ENCODE measurements at regions not wholly inside any gene's neighbourhood (a gene's known extent, or its start where the extent isn't known, plus 50 kb on each side); places are given as distances from the start of the nearest gene placed in this dataset.

- H3K4me1 ChIP-seq, result no peaks in the 10 kb centered on the region
- H3K36me3 ChIP-seq, result no peaks in the 10 kb centered on the region
- TF ChIP-seq, protein P1, sequence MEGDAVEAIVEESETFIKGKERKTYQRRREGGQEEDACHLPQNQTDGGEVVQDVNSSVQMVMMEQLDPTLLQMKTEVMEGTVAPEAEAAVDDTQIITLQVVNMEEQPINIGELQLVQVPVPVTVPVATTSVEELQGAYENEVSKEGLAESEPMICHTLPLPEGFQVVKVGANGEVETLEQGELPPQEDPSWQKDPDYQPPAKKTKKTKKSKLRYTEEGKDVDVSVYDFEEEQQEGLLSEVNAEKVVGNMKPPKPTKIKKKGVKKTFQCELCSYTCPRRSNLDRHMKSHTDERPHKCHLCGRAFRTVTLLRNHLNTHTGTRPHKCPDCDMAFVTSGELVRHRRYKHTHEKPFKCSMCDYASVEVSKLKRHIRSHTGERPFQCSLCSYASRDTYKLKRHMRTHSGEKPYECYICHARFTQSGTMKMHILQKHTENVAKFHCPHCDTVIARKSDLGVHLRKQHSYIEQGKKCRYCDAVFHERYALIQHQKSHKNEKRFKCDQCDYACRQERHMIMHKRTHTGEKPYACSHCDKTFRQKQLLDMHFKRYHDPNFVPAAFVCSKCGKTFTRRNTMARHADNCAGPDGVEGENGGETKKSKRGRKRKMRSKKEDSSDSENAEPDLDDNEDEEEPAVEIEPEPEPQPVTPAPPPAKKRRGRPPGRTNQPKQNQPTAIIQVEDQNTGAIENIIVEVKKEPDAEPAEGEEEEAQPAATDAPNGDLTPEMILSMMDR (IDR thresholded peaks at IDR 0.05; ENCODE audit: borderline replicate concordance), result no peak
- no peaks in the 10 kb centered on the region for H3K9me3 ChIP-seq (replicated peaks)
- no peak overlapping the region for H3K27ac ChIP-seq (replicated peaks)
- intact Hi-C loops (cut with micrococcal nuclease), result no loop called here
- no peaks in the 10 kb centered on the region for H3K27me3 ChIP-seq (ENCODE audit: low read depth)
- no peak overlapping the region for H3K4me3 ChIP-seq
- DNase-seq, result no peak
These were observed 581.4 kb downstream of the KCNA4 start for GRCh38 chr11:29435421-29435820.

DNA sequence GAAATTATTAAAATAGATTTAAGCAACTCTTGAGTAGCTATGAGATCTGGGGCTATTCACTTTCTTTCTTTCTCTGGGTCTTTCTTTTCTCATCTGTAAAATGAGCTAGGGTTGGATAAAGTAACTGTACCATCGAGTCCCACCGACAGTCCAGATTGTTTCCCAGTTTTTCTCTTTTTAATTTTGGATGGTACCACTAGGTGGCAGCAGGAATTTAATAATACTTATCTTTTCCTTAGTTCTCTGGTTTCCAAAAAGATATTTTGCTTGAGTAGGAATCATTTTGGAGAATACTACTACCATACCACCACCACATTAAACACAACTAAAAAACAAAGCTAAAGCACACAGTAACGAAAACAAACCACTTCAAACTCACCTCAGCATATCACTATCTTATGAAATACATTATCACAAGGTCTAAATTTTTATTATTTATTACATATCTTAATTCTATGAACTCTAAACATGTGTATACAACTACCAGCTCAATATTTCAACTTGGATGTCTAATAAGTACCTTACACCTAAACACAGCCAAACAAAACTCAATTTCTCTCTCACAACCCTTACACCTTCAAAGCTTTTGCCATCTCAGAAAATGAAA, 584.0 kb downstream of the KCNA4 start:
- intact Hi-C loops (cut with micrococcal nuclease), result no loop called here
- no peaks in the 10 kb centered on the region for H3K9me3 ChIP-seq (replicated peaks)
- TF ChIP-seq, protein P1 (IDR thresholded peaks at IDR 0.05; ENCODE audit: borderline replicate concordance), result peak; percentile 60

GRCh38 chr11:29405305-29405704, 611.5 kb downstream of the KCNA4 start:
- intact Hi-C loops (cut with micrococcal nuclease), result no loop called here

More for the DNA sequence above, 584.0 kb downstream of the KCNA4 start:
- Histone ChIP-seq H3K27ac (replicated peaks) (no peak overlapping the region), H3K36me3 (no peaks in the 10 kb centered on the region), H3K27me3 (ENCODE audit: low read depth) (no peaks in the 10 kb centered on the region), H3K4me1 (no peaks in the 10 kb centered on the region), H3K4me3 (no peak overlapping the region)
- DNase-seq, result no peak

DNA sequence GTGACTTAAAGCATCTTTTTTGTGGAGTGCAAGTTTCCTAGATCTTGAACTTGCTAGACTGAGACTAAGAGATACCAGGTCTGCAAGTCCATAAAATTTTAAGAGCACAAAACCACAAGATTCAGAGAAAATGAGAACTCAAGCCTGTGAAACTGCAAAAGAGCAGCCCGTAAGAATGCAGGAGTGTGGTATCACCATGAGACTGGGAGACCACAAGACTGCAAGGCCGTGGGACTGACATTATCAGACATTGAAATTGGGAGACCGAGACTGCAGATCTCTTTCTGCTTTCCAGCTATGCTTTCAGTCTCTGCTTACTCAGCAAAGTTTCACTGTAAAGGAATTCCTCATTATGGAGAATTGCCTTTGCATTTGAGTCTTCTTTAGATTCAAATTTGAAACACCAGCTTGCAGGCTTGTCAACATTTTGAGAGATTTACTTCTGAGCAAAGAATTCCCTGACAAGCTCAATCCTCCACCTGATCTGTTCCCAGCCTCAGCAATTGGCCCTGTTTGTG, 621.2 kb downstream of the KCNA4 start:
- H3K9me3 ChIP-seq (replicated peaks), result no peaks in the 10 kb centered on the region
- intact Hi-C loops (cut with micrococcal nuclease), result no loop called here
- DNase-seq, result no peak
- H3K36me3 ChIP-seq, result no peaks in the 10 kb centered on the region
- no peaks in the 10 kb centered on the region for H3K4me1 ChIP-seq
- H3K4me3 ChIP-seq, result no peak overlapping the region
- H3K27ac ChIP-seq (replicated peaks), result no peak overlapping the region
- H3K27me3 ChIP-seq (ENCODE audit: low read depth), result no peaks in the 10 kb centered on the region
- TF ChIP-seq, protein P1 (IDR thresholded peaks at IDR 0.05; ENCODE audit: borderline replicate concordance), result no peak

More at GRCh38 chr11:29405305-29405704, 611.5 kb downstream of the KCNA4 start:
- DNase-seq, result no peak
- Histone ChIP-seq H3K36me3 (no peaks in the 10 kb centered on the region), H3K4me1 (no peaks in the 10 kb centered on the region), H3K9me3 (replicated peaks) (no peaks in the 10 kb centered on the region), H3K4me3 (no peak overlapping the region), H3K27me3 (ENCODE audit: low read depth) (no peaks in the 10 kb centered on the region), H3K27ac (replicated peaks) (no peak overlapping the region)
- TF ChIP-seq, protein P1 (IDR thresholded peaks at IDR 0.05; ENCODE audit: borderline replicate concordance), result no peak

DNA sequence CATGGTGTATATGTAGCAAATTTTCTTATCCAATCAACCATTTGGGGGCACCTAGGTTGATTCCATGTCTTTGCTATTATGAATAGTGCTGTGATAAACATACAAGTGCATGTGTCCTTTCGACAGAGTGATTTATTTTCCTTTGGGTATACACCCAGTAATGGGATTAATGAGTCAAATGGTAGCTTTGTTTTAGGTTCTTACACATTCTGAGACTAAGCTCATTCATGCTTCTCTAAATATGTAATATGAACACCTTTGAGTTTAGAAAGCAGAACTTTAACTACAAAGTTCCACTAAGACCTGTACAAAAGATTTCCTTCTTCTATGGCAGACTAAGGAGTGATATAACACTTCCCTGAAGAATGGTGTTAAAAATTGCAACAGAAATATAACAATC, 627.0 kb downstream of the KCNA4 start:
- intact Hi-C loops (cut with micrococcal nuclease), result no loop called here
- Histone ChIP-seq H3K27me3 (ENCODE audit: low read depth) (no peaks in the 10 kb centered on the region), H3K36me3 (no peaks in the 10 kb centered on the region), H3K4me1 (no peaks in the 10 kb centered on the region), H3K9me3 (replicated peaks) (peaks cover 19% of the 10 kb centered on the region), H3K4me3 (no peak overlapping the region), H3K27ac (replicated peaks) (no peak overlapping the region)
- TF ChIP-seq, protein P1 (IDR thresholded peaks at IDR 0.05; ENCODE audit: borderline replicate concordance), result no peak
- no peak for DNase-seq

Data from left ventricle myocardium inferior (tissue), 1 donor.